Suppressor macrophage (primary cell): ENCODE measurements at regions not wholly inside any gene's neighbourhood (a gene's known extent, or its start where the extent isn't known, plus 50 kb on each side); places are given as distances from the start of the nearest gene placed in this dataset.
"Not testable (repeated sequence)": the region's sequence is repeated elsewhere in the genome, so short reads cannot be mapped to it uniquely, and the experiment has no call there.

Source experiments
- DNase-seq, 4 experiments: peaks; one replicate each; pipeline ENCODE4 v3.0.0-alpha.2; 2020 to 2022

GRCh38 chr4:1558205-1558604 is 125.9 kb downstream of the FAM53A start:
- DNase-seq, result no peak

GRCh38 chr4:1557221-1557597 is 126.9 kb downstream of the FAM53A start:
- no peak for DNase-seq

- DNase-seq, result no peak
These were observed 127.4 kb downstream of the FAM53A start for GRCh38 chr4:1556541-1557220.

GRCh38 chr4:1554876-1555265 is 129.2 kb downstream of the FAM53A start:
- DNase-seq, result no peak

GRCh38 chr4:1554246-1554875 is 129.8 kb downstream of the FAM53A start:
- no peak for DNase-seq

GRCh38 chr4:1553365-1553764 is 130.7 kb downstream of the FAM53A start:
- no peak for DNase-seq

- DNase-seq, result no peak
These were observed 131.7 kb downstream of the FAM53A start for GRCh38 chr4:1552451-1552850.

GRCh38 chr4:1551211-1551610 is 132.9 kb downstream of the FAM53A start:
- DNase-seq, result no peak

- no peak for DNase-seq
These were observed 133.7 kb downstream of the FAM53A start for GRCh38 chr4:1550122-1551070.

GRCh38 chr4:1549638-1550035 is 134.5 kb downstream of the FAM53A start:
- DNase-seq, result no peak

- DNase-seq, result peak; percentile 24 to 63 (median 50)
These were observed 135.1 kb downstream of the FAM53A start for GRCh38 chr4:1548827-1549637.

GRCh38 chr4:1547856-1548826 is 136.0 kb downstream of the FAM53A start:
- no peak for DNase-seq

- no peak for DNase-seq
These were observed 136.8 kb downstream of the FAM53A start for GRCh38 chr4:1547131-1547855.

- DNase-seq, result no peak
These were observed 138.6 kb upstream of the NKX1-1 start for GRCh38 chr4:1544861-1545281.

- not testable (repeated sequence) for DNase-seq
These were observed 138.2 kb upstream of the NKX1-1 start for GRCh38 chr4:1544435-1544834.

GRCh38 chr4:1543976-1544375 is 137.7 kb upstream of the NKX1-1 start:
- DNase-seq, result no peak

GRCh38 chr4:1543561-1543960 is 137.3 kb upstream of the NKX1-1 start:
- no peak for DNase-seq

GRCh38 chr4:1542516-1543320 is 136.5 kb upstream of the NKX1-1 start:
- no peak for DNase-seq

GRCh38 chr4:1542226-1542490 is 135.9 kb upstream of the NKX1-1 start:
- no peak for DNase-seq
